Vagina (tissue), 2 donors: ENCODE measurements at regions not wholly inside any gene's neighbourhood (a gene's known extent, or its start where the extent isn't known, plus 50 kb on each side); places are given as distances from the start of the nearest gene placed in this dataset.

ENCODE experiments used
- DNase-seq, 2 donors: peaks; one replicate each; pipeline ENCODE4 v3.0.0-alpha.2; 2017; ENCODE audit errors: extremely low spot score in 2 of 2
- H3K27ac ChIP-seq: fragments of 200-600 bp; sonication (generic); one replicate; pipeline ENCODE4 v1.5.1; 2019
- H3K27me3 ChIP-seq: fragments of 200-600 bp; sonication (generic); one replicate; pipeline ENCODE4 v1.5.1; 2019
- H3K36me3 ChIP-seq, 2 donors: fragments of 200-600 bp; sonication (generic); one replicate each; pipeline ENCODE4 v1.5.1; 2017 to 2019
- H3K4me1 ChIP-seq: fragments of 200-600 bp; sonication (generic); one replicate; pipeline ENCODE4 v1.5.1; 2019
- H3K4me3 ChIP-seq, 2 donors: fragments of 200-600 bp; sonication (generic); 1 replicate in 1 of 2; 2 replicates in 1 of 2; pipeline ENCODE4 v1.5.1; 2016 to 2019
- H3K9me3 ChIP-seq: fragments of 200-600 bp; sonication (generic); one replicate; pipeline ENCODE4 v1.5.1; 2019
- CTCF ChIP-seq, 3 experiments: fragments of 450-650 bp in 2 of 3; fragments of 200-600 bp in 1 of 3; sonication (generic) in 1 of 3; IDR thresholded peaks; one replicate each; pipeline ENCODE4 v1.5.1; 2017 to 2019; ENCODE audit warnings: antibody characterized with exemption in 3 of 3, mild to moderate bottlenecking in 2 of 3, moderate library complexity in 2 of 3
- POLR2A ChIP-seq, 2 donors: fragments of 450-650 bp; IDR thresholded peaks; one replicate each; pipeline ENCODE4 v1.6.1; 2017; ENCODE audit warnings: antibody characterized with exemption in 2 of 2, mild to moderate bottlenecking in 2 of 2, moderate library complexity in 2 of 2
- POLR2AphosphoS5 ChIP-seq, 2 donors: sonication (generic); formaldehyde crosslinking; IDR thresholded peaks; one replicate each; pipeline ENCODE4 v1.9.0; 2017; ENCODE audit warnings: antibody characterized with exemption in 2 of 2, mild to moderate bottlenecking in 2 of 2, low read depth in 1 of 2; ENCODE audit not compliant: insufficient read depth in 1 of 2
- intact Hi-C: fragments of 100-400 bp; cut with DNase I; formaldehyde crosslinking; loops from one replicate; pipeline ENCODE4 v1.15.1; 2023

GRCh38 chr10:131781076-131781475, 119.7 kb upstream of the PPP2R2D start:
- Histone ChIP-seq H3K9me3 (peaks cover 21% of the 10 kb centered on the region), H3K27me3 (no peaks in the 10 kb centered on the region), H3K36me3 (no peaks in the 10 kb centered on the region), H3K27ac (no peak overlapping the region), H3K4me3 (no peak overlapping the region), H3K4me1 (no peaks in the 10 kb centered on the region)
- no peak for TF ChIP-seq POLR2AphosphoS5 (IDR thresholded peaks at IDR 0.05; ENCODE audit: insufficient read depth in 1 of 2, low read depth in 1 of 2)
- TF ChIP-seq POLR2A (IDR thresholded peaks at IDR 0.05): no peak
- TF ChIP-seq CTCF (IDR thresholded peaks at IDR 0.05): no peak
- DNase-seq: no peak
- intact Hi-C loops: loop anchor here (10.0 kb wide), 1 partner anchor 1586 kb away; no protein-coding TSS in a partner anchor

GRCh38 chr10:131781791-131782190, 119.0 kb upstream of the PPP2R2D start:
- peaks cover 18% of the 10 kb centered on the region for H3K9me3 ChIP-seq
- H3K27ac ChIP-seq: no peak overlapping the region
- no peak overlapping the region for H3K4me3 ChIP-seq
- H3K27me3 ChIP-seq: no peaks in the 10 kb centered on the region
- no peaks in the 10 kb centered on the region for H3K4me1 ChIP-seq
- TF ChIP-seq CTCF (IDR thresholded peaks at IDR 0.05): no peak
- no peak for TF ChIP-seq POLR2A (IDR thresholded peaks at IDR 0.05)
- no peak for TF ChIP-seq POLR2AphosphoS5 (IDR thresholded peaks at IDR 0.05; ENCODE audit: insufficient read depth in 1 of 2, low read depth in 1 of 2)
- intact Hi-C loops: loop anchor here (10.0 kb wide), 1 partner anchor 1587 kb away; no protein-coding TSS in a partner anchor
- H3K36me3 ChIP-seq: no peaks in the 10 kb centered on the region
- peak in 1 of 2 donors; percentile 46 for DNase-seq

- Histone ChIP-seq H3K27me3 (no peaks in the 10 kb centered on the region), H3K36me3 (no peaks in the 10 kb centered on the region), H3K4me3 (no peak overlapping the region), H3K4me1 (no peaks in the 10 kb centered on the region), H3K9me3 (no peaks in the 10 kb centered on the region), H3K27ac (no peak overlapping the region)
- DNase-seq: peak in 1 of 2 donors; percentile 93
- no peak for TF ChIP-seq CTCF (IDR thresholded peaks at IDR 0.05)
- no peak for TF ChIP-seq POLR2A (IDR thresholded peaks at IDR 0.05)
- intact Hi-C loops: loop anchor here (10.0 kb wide), 1 partner anchor 1590 kb away; no protein-coding TSS in a partner anchor
Measured at GRCh38 chr10:131784363-131785120, 116.3 kb upstream of the PPP2R2D start.

- no peak for DNase-seq
- intact Hi-C loops: loop anchor here (10.0 kb wide), 1 partner anchor 1590 kb away; no protein-coding TSS in a partner anchor
- TF ChIP-seq POLR2AphosphoS5 (IDR thresholded peaks at IDR 0.05; ENCODE audit: insufficient read depth in 1 of 2, low read depth in 1 of 2): no peak
- TF ChIP-seq POLR2A (IDR thresholded peaks at IDR 0.05): no peak
- TF ChIP-seq CTCF (IDR thresholded peaks at IDR 0.05): no peak
- Histone ChIP-seq H3K4me3 (no peak overlapping the region), H3K4me1 (no peaks in the 10 kb centered on the region), H3K36me3 (no peaks in the 10 kb centered on the region), H3K27me3 (no peaks in the 10 kb centered on the region), H3K9me3 (no peaks in the 10 kb centered on the region), H3K27ac (no peak overlapping the region)
Measured at GRCh38 chr10:131785121-131785460, 115.7 kb upstream of the PPP2R2D start.
